GM12872 (cell line): ENCODE measurements at regions not wholly inside any gene's neighbourhood (a gene's known extent, or its start where the extent isn't known, plus 50 kb on each side); places are given as distances from the start of the nearest gene placed in this dataset.

Experiments used
- TF ChIP-seq, protein P1 (sequence below): IDR thresholded peaks from 3 replicates; pipeline ENCODE4 v1.5.1; 2011; ENCODE audit warnings: low read depth, mild to moderate bottlenecking, low read length, moderate library complexity; ENCODE audit not compliant: insufficient read depth

DNA sequence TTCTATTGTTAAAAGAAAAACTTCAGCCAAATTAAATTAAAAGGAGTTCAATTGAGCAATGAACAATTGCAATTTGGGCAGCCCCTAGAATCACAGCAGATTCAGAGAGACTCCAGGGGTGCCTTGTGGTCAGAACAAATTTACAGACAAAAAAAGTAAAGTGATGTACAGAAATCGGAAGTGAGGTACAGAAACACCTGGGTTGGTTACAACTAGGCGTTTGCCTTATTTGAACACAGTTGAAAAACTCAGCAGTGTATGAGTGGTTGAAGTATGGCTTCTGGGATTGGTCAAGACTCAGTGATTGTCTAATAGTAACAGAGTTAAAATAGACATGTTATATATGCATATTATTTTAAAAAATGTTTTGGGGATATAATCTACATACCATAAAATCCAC is 98.5 kb upstream of the ZSWIM2 start:
- TF ChIP-seq, protein P1, sequence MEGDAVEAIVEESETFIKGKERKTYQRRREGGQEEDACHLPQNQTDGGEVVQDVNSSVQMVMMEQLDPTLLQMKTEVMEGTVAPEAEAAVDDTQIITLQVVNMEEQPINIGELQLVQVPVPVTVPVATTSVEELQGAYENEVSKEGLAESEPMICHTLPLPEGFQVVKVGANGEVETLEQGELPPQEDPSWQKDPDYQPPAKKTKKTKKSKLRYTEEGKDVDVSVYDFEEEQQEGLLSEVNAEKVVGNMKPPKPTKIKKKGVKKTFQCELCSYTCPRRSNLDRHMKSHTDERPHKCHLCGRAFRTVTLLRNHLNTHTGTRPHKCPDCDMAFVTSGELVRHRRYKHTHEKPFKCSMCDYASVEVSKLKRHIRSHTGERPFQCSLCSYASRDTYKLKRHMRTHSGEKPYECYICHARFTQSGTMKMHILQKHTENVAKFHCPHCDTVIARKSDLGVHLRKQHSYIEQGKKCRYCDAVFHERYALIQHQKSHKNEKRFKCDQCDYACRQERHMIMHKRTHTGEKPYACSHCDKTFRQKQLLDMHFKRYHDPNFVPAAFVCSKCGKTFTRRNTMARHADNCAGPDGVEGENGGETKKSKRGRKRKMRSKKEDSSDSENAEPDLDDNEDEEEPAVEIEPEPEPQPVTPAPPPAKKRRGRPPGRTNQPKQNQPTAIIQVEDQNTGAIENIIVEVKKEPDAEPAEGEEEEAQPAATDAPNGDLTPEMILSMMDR: no peak

DNA sequence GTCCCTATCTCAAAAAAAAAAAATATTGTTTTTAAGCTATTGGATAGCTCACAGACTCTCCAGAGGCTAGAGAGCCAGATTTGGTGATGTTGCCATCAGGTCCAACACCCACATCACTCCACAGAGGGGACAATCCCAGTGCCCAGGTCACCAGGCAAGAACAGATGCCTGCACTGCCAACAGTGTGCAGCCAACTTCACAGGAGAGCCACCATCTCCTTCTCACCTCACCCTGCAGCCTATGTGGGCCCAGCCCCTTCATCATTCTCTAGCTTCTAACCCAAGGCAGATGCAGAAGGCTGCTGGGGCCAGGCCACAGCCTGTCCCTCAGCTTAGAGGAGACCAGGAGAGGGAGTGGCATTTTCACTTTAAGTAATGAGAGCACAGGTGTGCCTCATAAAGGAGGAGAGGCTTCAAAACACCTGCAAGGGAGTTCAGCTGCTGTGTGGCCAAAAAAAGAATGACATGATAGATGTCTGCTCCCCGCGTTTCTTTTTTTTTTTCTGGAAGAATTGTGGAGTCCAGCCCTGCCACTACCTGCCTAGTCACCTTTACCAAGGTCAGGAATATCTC is 98.0 kb upstream of the ZSWIM2 start:
- TF ChIP-seq, protein P1: no peak

DNA sequence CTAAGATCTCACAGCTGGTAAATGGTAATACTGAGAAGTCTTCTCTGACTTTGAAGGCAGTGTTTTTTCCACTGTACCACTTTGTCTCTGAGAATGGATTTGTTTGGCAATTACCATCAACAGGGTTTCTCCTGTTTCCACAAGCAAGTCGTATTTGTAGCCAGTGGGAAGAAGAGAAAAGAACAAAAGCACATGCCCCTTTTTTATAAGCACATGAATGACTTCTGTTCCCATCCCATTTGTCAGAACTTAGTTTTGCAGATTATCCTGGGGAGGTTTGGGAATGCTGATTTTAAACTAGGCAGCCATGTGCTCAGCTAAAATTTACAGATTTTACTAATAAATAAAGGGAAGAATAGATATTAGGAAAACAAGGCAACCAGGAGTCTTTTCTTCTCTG is 92.9 kb upstream of the ZSWIM2 start:
- TF ChIP-seq, protein P1: no peak

DNA sequence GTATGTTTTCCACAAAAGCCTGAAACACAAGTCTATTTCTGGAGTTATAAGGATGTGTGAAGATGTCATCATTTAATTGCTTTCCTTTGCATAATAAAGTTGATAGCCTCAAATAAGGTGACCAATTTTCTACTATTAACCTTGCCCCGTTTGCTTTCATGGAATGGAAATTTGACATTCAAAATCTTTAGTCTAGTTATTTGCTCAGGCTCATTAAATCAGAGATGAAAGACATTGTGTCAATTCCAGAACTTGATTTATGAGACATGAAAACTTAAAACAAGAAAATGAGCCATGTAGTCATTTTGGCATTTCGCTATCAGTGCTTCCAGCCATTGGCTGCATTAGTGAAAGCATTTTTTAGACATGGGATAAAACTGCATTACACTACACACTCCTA is 91.5 kb upstream of the ZSWIM2 start:
- TF ChIP-seq, protein P1: no peak

DNA sequence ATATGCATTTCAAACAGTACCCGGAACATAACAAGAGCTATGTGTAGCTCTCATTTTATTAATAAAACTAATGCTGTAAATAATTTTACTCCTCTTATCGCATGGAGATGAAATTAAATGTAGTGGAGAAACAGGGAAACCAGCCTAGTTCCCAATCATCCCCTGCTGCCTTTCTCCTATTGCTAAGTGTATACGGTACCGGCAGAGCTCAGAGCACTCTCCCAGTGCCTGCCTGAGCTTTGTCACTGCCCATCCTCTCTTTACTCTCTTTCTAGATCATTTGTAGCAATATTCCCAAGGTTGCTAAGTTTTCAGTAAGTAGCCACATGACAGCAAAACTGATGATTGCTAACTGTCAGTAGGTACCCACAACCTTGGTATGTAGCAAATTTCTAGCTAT is 85.5 kb upstream of the ZSWIM2 start:
- TF ChIP-seq, protein P1: no peak

DNA sequence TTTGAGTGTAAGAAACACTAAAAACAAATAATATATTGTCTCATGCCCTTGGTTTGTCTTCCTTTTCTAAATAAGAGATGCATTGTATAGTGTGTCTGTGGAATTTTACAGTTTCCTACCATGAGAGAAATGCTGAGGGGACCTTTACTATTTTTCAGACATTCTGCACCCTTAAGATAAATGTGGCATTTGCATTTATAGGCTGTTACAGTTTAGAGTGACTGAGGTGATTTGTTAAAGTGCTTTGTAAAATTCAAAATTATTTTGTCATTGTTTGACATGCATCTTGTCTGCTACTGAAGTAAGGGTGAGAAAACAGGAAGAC is 78.9 kb upstream of the ZSWIM2 start:
- TF ChIP-seq, protein P1: no peak

DNA sequence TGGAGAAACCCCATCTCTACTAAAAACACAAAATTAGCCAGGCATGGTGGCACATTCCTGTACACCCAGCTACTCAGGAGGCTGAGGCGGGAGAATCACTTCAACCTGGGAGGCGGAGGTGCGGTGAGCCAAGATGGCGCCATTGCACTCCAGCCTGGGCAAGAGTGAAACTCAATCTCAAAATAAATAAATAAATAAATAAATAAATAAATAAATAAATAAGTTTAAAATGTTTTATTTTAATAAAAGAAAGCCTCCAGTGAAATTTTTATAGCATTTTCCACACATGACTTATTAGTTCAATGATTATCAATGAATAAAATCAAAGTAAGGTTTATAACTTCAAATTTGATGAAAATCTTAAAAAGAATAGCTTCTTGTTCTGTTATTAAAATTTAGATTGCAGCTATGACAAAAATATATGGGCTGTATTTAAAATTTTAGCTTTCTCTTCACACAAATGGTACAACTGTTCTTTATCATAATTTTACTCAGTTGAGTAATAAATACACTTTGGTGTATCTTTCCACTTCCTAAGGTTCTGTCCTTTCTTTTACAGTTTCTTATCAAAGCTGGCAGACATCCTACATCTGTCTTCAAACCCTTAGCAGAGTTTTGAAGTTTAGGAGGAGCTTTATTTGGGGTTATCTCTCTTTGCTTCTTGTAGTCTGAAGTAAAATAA is 78.4 kb upstream of the ZSWIM2 start:
- TF ChIP-seq, protein P1: no peak
